ENCODE measurements at regions not wholly inside any gene's neighbourhood (a gene's known extent, or its start where the extent isn't known, plus 50 kb on each side); places are given as distances from the start of the nearest gene placed in this dataset.
"Not testable (repeated sequence)": the region's sequence is repeated elsewhere in the genome, so short reads cannot be mapped to it uniquely, and the experiment has no call there.

DNA sequence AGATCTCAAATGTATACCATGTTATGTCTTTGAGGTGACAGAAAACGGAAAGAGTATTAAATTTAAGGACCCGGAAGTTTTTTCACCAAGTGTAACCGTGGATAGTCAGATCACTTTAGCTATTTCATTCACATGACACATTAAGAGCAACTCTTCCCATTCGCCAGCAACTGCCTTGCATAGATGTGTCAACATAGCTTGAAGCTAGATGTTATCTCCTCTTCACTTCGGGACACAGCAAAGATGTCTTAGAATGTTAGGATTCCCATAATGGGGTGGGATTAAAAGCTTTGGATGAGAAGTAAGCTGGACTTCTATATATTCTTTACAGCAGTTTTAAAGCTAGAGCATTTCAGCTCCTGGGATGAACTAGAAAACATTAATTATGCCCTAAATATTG is 1135.9 kb upstream of the PCDH20 start:
- ATAC-seq, result no peak

DNA sequence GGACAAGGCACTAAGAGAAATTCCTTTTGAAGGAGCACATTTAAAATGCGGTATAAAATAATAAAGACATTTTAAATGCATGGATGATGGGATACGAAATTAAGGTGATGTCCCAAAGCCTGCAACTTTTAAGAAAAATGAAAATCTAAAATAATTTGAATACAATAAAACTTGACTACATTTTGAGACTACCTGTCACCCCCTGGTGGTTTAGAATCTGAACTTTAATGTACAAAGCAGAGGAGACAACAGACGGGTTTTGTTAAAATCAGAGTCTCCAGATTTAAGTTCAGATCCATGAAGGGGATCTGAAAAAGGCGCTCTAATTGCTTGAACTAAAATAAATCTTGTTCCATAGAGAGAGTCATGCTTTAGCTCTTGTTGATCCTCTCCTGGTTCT is 1129.3 kb upstream of the PCDH20 start:
- no peak for ATAC-seq

DNA sequence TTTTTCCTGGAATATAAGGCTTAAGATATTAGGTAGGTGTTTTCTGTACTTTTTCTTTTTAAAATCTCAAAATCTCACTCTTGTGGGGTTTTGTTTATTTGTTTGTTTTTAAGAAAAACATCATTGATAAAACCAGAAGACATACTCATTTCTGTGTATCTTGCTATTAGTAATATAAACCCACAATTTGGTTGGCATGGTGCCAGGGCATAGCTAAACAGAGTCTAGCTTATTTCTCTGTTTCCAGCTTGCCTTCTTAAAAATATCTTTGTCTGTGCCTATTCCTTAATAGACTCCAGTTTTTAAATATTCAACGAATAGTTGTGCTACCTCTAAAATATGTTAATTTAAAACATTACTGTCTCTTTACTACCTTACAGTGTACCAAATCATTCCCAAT is 1121.9 kb upstream of the PCDH20 start:
- no peak for ATAC-seq

DNA sequence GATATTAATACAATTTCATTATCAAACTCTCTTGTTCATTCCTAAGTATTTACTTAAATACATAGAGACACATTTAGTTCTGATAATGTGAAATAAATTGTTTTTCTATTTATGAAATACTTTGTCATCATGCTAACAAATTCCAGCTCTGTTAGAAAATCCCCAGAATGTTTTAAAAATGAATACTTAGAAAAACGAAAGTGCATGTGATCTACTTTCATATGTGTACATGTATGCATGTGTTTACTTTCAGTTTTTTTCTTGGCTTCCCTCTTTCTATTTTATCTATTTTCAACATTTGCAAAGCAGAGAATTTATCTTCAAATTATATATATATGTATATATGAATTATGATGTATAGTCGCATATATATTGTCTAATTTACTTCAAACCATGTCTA is 1110.0 kb upstream of the PCDH20 start:
- ATAC-seq, result no peak

DNA sequence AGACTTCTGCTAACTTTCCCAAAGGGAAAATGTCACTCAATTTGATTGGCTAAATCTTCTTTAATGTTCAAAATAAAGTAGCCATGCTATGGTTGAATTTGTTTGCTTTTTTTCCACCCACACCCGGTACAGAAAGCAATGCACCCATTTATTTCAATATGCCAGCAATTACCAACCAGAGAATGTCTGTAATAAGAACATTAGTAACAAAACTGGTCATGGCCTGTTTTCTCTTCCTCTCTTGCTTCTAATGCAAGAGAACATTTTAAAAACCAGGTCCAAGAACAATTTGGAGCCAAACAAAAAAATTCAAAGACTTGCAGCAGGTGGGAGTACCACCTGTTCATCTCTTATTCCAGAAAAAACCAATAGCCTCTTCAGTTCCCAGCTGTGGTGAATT is 1108.8 kb upstream of the PCDH20 start:
- no peak for ATAC-seq

DNA sequence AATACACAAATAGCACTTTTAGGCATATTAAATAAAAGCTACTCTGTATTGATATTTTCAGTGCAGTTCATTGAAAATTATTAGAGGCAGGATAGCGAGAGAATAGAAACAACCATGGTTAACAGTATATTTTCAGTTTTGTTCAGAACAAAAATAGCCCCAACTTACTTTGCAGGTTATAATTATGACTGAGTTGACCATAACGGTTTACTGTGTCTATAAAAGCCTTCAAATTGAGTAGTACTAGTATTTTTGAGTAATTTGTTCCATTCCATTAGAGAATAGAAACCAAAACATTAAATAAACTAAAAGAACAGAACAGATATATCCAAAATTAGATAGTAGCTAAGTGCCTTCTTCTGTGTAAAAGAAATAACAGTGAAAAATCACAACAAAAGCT is 1108.4 kb upstream of the PCDH20 start:
- ATAC-seq, result no peak

DNA sequence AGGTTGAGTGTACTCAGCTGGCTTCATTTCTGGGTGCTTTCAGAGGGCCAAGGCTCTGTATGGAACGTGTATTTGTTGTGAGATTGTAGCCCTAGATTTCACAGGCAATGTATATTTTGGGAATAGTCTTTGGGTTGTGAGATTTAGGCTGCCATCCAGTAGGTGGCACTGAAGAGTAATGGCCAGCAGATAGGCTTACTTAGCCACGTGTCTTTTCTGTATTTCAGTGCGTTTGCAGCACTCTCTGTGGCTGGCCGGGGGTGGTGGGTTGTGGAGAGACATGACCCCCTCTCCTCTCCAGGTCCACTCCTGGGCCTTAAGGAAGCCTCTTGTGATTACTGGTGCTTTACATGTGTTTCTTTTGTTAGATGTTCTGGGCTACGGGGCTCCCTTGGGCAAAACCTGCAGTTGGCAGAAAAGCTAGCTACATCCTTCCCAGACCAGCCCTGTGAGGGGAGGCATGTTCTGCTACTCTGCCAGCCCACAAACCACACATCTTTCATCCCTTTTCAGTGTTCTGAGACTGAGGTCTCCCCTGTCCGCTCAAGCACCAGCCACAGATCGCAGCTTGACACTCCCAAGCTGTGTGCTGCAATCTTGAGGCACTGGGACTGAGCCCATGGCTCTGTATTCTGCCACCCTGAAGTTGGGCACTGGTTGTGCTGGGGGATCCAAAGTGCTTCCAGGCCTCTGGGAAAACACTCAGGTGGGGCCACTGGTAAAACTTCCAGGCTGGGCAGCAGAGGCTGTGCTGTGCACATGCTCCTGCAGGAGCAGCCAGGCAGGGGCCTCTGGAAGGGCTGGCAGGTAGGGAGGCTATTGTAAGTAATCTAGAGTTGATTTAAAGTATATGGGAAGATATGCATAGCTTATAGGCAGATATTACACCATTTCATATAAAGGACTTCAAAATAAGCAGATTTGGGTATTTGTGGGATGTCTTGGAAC is 1096.8 kb upstream of the PCDH20 start:
- no peak for ATAC-seq

DNA sequence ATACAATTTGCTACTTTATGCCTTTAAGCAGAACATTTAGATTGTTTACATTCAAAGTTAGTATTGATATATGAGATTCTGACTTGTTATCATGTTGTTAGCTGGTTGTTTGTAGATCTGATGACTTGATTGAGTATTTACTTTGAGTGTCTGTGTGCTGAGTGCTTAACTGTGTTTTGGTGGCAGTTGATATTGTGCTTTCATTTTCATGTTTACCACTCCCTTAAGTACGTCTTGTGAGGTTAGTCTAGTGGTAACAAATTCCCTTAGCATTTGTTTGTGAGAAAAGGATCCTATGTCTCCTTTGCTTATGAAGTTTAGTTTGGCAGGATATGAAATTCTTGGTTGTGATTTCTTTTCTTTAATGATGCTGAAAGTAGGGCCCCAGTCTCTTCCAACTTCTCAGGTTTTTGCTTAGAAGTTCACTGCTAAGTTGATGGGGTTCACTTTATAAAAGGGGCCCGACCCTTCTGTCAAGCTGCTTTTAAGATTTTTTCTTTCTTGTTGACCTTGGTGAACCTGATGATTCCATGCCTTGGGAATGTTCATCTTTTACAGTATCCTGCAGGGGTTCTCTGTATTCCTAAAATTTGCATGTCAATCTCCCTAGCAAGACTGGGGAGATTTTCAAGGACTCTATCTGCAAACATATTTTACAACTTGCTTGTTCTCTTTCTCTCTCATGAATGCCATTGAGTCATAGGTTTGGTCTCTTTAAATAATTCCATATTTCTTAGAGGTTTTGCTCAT is 1095.4 kb upstream of the PCDH20 start:
- ATAC-seq, result no peak

DNA sequence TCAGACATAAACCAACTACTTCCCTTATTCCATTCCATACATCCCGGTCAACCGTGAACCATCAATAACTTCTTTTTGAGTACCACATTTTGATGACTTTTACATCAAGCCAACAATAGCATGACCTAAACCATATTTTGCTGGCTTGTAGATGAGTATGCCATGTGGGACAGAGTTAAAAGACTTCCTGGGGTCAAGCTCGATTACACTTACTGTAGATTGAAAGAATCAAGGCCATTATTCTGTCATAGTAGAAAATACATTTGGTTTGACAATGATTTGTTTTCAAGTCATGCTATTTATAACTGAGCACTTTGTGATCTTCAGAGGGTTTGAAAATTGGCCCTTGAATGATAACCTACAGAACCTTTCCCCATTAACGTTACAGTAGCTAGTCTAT is 1086.9 kb upstream of the PCDH20 start:
- no peak for ATAC-seq

DNA sequence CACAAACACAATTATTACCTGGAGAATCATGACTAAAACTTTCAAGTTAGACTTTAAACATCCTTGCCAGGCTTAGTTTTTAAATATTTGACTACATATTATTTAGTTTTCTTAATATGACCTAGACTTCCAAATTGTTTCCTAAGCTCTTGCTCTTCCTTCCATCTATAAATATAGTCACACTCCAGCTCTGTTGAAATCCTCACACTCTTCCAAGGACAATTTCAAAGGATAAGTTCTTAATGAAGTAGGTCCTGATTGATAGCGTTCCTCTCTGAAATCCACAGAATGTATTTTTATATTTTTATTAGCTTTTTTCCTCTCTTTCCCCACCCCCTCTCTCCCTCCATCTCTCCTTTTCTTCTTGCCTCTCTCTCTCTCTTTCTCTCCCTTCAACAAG is 1074.1 kb upstream of the PCDH20 start:
- no peak for ATAC-seq

DNA sequence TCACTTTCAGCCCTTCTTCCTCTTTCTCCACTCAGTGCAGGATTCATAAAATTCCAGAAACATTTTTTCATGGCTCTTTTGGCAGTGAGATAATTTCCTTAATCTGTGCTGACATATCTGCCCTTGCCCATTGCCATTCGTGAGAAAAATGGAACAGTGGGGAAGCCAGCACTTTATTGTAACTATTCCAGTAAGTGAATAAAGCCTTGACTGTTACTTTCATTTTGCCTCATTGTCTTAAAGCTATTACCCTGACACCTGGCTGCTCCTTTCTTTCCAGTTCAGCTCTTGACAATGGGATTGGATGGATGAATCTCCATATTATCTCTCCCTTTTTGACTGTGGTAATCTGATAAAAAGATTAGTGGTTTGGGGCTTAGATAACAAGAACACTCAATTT is 1068.1 kb upstream of the PCDH20 start:
- ATAC-seq, result no peak

DNA sequence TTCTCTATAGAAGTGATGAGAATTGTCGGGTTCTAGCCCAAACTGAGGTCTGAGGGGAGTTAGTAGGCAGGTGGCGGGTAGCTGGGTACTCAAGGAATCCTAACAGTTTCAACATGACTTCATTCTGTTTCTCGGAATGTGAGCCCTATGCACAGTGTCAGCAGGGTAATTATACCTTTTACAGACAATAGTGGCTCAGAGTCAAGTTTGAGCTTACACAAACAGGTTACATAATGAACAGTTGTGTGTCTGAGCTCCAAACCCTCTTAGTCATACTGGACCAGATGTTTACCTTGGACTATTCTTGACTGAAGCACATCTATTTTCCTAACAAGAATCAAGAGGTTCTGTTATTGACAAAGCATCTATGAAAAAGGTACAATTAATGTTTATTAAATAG is 1066.7 kb upstream of the PCDH20 start:
- no peak for ATAC-seq

DNA sequence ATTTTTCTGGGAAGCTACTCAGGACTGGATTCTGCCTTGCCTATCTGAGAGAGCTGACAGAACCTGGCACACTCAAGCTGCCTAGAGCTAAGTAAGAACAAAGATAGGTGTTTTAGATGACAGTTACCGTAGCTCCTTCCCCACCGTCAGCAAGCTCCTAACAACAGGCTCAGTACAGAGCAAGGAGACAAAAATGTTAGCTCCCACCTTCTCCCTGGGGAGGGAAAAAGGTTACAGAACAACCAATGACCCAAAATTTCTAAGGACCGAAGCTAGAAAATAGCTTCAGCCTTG is 1058.2 kb upstream of the PCDH20 start:
- no peak for ATAC-seq

DNA sequence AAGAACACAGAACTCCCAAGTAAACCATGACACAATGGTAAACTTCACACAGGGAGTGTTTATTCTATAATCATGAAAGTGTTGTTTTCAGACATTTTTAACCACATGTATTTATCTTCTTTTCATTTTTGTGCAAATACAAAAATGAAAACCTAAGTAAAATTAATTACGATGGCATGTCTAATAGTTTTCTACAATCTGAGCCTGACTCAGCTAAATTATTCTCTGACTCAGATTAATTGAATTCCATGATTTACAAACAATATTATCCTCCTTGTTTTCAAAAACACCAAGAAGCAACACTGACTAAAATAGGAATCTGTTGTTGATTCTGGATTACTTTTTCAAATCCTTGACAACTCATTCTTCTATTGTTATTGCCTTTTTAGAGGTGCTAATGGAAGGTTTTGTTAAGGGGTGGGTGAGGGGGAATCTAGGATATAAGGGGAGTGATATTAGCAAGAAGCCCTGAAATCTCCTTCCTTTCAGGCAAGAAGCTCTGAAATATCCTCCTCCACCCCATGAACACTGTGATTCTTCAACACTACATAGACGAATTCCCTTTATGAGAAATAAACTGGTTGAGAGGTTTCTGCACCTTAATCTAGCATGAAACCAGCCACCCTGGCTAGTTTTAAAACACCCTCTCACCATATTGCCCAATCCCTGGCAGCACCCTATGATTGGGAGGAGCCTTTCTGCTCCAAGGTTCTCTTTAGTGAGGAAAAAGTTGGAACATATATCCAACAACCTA is 1057.7 kb upstream of the PCDH20 start:
- ATAC-seq, result no peak

DNA sequence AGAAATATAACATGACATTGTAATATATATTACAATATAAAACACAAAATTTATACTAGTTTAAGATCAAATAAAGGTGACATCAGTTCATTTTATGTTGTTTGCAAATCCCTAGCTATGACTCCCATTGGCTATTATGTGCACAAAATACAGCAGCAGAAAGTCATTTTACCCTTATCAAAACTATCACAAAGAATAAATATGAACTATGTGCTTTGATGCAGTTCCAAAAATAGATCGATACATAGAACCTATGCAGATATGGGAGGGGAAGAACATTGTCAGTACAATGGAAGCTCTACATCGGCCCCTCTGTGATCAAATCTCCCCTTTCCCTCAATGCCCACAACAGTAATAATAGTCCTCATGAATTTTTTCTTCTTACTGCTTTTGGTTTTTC is 1038.1 kb upstream of the PCDH20 start:
- ATAC-seq, result no peak

DNA sequence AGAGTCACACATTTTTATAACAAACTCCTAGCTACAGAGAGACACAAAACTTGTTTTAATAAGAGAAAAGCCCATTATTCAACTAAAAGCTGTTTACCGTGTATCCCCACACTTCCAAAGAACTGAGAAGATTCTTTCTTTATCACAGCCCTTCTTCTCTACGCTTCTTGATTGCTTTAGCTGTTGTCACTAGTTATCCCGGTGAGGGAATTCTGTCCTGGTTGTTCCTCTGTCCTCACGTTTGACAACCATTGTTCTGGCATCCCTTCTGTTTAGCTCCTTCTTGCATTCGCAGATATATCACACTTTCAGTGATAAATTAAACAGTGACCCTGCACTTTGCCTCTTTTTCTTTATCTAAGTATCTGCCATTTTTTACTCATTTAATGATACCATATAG is 1035.1 kb upstream of the PCDH20 start:
- no peak for ATAC-seq

DNA sequence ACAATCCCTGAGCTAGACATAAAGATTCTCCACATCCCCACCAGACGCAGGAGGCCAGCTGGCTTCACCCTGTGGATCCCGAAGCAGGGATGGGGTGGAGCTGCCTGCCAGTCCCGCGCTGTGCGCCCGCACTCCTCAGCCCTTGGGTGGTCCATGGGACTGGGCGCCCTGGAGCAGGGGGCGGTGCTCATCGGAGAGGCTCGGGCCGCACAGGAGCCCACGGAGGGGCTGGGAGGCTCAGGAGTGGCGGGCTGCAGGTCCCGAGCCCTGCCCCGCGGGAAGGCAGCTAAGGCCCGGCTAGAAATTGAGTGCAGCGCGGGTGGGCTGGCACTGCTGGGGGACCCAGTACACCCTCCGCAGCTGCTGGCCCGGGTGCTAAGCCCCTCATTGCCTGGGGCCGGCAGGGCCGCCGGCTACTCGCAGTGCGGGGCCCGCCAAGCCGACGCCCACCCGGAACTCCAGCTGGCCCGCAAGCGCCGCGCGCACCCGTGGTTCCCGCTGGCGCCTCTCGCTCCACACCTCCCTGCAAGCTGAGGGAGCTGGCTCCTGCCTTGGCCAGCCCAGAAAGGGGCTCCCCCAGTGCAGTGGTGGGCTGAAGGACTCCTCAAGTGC is 1032.2 kb upstream of the PCDH20 start:
- ATAC-seq, result not testable (repeated sequence)

DNA sequence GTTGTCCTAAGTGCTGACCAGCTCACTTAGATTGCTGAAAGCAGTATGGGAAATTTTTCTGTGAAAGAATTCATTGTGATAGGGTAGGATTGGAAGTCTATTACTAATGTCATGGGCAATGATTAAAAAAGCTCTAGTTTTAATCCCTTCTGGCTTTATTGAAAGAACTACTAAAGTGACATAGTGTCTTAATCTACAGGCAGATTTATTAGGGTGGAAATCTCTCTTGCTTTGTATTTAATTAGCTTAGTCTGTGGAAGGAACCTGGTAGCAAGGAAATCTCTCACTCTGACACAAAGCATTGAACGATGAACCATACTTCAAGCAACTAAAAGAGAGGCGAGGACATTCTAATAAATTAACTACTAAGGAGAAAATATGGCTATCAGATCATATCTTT is 1029.2 kb upstream of the PCDH20 start:
- ATAC-seq, result no peak

DNA sequence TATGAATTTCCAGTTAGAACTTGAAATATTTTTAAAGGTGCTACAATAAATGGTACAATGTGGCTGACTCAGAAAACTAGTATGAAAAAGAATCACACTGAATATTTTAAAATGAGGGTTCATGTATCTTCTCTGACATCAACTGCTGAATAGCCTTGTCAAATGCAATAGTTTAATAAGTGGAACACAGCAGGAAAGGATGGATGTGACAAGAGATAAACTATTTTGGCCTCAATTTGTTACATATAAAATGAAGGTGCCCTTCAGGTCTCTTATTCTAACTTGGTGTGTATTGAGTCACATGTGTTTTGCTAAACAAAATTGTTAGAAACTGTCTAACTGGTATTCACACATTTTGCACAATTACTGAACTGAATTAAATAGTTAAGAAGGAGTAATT is 1018.4 kb upstream of the PCDH20 start:
- no peak for ATAC-seq

DNA sequence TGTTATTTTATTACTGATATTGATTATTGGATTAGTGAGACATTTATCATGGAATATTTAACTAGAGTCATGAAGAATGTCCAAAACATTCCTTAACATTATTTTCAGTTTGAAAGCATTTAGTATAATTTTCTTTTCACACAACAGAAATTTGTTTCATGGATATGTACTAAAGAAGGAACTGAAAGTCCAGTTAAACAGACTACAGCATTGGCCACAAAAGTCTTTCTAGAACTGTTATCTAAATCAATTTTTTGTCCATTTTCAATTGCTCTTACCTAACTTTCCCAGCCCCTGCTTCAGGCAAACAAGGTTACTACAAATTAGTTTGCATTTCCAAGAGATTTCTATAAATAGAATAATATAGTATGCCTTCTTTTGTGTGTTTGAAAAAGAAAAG is 1018.0 kb upstream of the PCDH20 start:
- no peak for ATAC-seq

DNA sequence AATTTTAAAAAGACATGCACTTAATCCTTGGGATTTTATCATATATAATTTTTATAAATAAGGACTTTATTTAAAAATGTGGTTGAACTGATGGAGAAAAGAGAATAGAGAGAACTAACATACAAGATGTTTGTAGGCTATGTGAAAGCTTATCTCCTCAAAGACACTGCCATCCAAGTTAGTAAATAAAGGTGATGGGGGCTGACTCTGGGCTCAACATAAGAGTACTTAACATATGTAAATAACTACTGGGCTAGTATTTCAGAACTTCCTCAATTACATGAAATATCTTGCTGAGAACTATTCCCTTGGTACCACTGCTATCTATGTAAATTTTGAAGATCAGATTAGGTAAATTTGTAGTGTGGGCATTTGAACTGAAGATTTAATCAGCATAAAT is 1017.3 kb upstream of the PCDH20 start:
- no peak for ATAC-seq

DNA sequence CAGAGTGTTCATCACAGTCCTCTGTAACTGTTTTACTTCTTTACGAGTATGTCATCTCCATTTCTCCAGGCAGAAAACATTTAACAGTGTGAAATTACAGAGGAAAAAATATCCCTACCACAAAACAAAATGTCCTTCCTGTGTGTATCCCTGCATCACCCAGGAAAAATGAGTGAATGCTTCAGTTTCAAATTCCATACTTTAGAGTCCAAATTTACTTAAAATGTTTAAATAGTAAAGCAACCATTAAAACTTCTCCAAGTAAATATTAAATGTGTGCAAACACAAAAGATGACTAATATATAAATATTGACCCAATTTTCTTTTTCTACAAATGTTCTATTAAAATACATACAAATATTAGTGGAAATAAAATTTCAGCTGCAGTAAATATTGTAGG is 1016.6 kb upstream of the PCDH20 start:
- no peak for ATAC-seq

DNA sequence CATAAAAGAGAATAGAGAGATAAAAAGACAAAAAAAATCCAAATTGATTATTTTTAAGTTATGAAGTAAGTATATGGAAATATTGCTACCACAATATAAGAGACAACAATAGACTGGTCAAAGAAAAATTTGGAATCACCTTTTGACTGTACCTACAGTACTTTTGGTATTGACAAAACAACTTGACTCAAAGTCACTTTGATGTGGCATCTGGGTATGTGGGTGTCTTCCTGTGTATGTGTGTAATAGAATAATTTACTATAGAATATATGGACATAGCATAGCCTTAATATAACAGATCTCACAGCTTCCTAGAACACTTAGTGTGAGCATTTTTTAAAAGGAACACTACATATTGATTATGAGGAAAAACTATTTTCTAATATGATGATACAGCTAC is 1016.2 kb upstream of the PCDH20 start:
- ATAC-seq, result no peak
